Fibroblast of the aortic adventitia (primary cell): ENCODE measurements at regions not wholly inside any gene's neighbourhood (a gene's known extent, or its start where the extent isn't known, plus 50 kb on each side); places are given as distances from the start of the nearest gene placed in this dataset.

Experiments used
- DNase-seq: peaks from one replicate; pipeline ENCODE4 v3.0.0-alpha.2; 2010; ENCODE audit warnings: low read depth
- H3K4me3 ChIP-seq: 2 replicates; pipeline ENCODE4 v1.5.1; 2011; ENCODE audit warnings: low read depth, mild to moderate bottlenecking, control low read depth, low read length, moderate library complexity
- TF ChIP-seq, protein P1 (sequence below): IDR thresholded peaks from 2 replicates; pipeline ENCODE4 v1.5.1; 2011; ENCODE audit warnings: mild to moderate bottlenecking, low read length, control low read depth, inconsistent platforms; ENCODE audit not compliant: insufficient read depth

DNA sequence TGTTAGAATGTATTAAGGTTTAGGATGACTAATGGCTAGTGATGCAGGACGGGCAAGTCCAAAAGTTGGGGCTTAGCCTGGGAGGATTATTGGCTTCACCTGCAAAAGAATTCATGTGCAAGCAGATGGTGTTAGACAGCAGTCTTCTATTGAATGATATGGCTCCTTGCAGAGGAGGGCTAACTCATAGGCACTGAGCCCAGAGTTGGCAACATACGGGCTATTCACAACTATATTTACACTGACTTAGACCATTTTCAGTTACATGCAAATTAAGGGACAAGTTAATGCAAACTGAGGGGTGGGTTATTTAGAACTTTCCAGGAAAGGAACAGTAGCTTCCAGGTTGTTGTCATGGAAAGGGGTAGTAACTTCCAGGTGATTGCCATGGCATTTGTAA lies 1017.1 kb upstream of the EEF2KMT start:
- TF ChIP-seq, protein P1, sequence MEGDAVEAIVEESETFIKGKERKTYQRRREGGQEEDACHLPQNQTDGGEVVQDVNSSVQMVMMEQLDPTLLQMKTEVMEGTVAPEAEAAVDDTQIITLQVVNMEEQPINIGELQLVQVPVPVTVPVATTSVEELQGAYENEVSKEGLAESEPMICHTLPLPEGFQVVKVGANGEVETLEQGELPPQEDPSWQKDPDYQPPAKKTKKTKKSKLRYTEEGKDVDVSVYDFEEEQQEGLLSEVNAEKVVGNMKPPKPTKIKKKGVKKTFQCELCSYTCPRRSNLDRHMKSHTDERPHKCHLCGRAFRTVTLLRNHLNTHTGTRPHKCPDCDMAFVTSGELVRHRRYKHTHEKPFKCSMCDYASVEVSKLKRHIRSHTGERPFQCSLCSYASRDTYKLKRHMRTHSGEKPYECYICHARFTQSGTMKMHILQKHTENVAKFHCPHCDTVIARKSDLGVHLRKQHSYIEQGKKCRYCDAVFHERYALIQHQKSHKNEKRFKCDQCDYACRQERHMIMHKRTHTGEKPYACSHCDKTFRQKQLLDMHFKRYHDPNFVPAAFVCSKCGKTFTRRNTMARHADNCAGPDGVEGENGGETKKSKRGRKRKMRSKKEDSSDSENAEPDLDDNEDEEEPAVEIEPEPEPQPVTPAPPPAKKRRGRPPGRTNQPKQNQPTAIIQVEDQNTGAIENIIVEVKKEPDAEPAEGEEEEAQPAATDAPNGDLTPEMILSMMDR = no peak
- DNase-seq = no peak
- no peak overlapping the region for H3K4me3 ChIP-seq

DNA sequence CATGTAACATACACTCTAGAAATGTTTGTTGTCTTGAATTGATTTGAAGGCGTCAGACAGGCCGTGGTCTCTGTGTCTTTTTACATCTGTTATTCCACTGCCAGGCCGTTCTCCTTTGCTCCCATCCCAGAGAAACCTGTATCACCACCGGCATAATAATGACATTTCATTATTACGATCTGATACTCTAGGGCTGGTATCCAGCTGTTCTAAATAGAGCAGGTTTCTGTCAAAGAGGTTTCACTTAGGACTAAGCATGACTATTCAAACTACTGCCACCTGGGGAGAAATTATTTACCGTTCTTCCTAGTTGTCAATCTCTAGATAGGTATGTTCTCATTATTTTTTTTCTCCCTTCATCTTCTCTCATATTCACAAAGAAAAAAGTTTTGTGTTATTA lies 1016.2 kb upstream of the EEF2KMT start:
- TF ChIP-seq, protein P1 = no peak
- H3K4me3 ChIP-seq = no peak overlapping the region
- DNase-seq = no peak

DNA sequence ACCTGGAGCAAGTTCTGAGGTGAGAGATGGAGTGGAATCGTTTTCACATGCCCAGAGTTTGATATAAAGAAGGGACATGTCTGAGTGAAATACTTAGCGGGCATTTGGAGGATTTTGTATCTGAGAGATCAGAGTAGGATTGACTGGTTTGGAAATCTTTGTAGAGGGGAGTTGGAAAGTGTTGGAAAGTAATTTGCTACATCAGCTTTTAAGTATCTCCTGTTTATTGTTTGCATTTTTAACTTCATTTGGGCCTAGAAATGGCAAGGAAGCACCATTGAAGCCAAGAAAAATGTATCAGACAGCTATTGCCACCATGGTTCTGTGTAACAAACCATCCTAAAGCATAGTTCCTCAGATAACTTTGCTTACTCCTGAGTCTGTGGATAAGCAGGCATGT lies 1015.1 kb upstream of the EEF2KMT start:
- no peak for DNase-seq
- H3K4me3 ChIP-seq = no peak overlapping the region
- TF ChIP-seq, protein P1 = no peak

DNA sequence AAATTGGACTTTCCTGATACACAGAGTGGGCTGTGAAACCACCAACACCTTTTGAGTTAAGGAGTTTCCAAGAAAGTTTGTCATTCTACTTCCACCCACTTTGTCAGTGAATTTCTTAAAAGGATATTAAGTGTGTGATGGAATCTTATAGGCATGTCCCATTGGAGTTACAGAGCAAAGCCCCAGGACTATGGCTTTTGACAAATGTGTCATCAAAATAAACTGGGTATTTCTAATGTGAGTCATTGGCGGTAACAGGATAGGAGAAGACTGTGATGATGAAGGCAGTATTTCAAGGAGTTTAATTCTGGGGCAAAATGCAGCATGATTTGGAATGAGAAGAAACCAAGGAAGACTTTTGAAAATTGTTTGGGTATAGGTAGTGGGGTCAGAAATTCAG lies 1013.8 kb upstream of the EEF2KMT start:
- no peak for DNase-seq
- no peak overlapping the region for H3K4me3 ChIP-seq
- TF ChIP-seq, protein P1 = no peak

DNA sequence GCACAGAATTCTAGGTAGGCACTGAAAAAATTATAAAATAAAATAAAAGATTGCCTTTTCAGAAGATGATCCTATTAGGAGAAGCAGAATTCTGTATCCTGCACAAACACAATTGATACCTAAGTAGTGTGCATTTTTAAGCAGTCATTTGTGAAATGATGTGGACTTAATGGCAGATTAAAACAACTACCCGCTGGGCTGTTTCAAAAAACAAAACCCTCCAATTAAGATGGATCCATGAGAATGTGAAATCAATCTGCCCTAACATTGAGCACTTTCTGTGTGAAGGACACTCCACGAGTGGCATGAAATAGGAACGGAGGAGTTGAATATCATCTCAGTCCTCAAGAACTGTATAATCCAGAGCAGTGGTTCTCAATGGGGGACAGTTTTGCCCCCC lies 1012.8 kb upstream of the EEF2KMT start:
- TF ChIP-seq, protein P1 = no peak
- no peak for DNase-seq
- H3K4me3 ChIP-seq = no peak overlapping the region

DNA sequence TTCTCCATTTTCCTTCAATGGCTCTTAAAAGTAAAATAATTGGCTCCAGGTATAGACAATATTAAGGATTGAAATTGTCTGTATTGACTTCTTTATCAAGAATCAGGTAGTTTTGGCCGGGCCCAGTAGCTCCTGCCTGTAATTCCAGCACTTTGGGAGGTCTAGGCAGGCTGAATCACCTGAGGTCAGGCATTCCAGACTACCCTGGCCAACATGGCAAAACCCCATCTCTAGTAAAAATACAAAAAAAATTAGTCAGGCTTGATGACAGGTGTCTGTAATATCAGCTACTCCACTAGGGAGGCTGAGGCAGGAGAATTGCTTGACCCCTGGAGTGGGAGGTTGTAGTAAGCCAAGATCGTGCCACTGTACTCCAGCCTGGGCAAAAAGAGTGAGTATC lies 1008.5 kb upstream of the EEF2KMT start:
- no peak overlapping the region for H3K4me3 ChIP-seq
- TF ChIP-seq, protein P1 = no peak
- no peak for DNase-seq

DNA sequence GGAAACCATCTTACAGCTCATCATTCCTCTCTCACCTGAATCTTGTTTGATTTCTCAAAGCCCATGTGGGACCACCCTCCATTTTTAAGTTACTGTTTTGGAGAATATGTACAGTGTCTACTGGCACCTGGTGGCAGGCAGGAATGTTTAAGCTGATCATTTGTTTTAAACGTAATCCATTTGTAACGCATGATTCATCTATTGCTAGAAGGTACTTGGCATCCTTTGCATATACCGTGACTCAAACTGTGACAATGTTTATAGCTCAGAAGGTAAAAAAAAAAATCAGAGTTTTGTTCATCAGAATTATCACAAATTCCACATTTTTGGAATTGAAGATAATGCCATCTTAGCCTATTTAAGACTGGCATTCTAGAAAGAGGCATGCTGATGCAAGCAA lies 1007.5 kb upstream of the EEF2KMT start:
- no peak for DNase-seq
- TF ChIP-seq, protein P1 = no peak

More for the DNA sequence above, 1007.5 kb upstream of the EEF2KMT start:
- H3K4me3 ChIP-seq = no peak overlapping the region
